Cardiac muscle cell (in vitro differentiated cells and primary cell): ENCODE measurements at regions not wholly inside any gene's neighbourhood (a gene's known extent, or its start where the extent isn't known, plus 50 kb on each side); places are given as distances from the start of the nearest gene placed in this dataset.

ENCODE experiments used
- DNase-seq, 2 donors: peaks; one replicate each; pipeline versions ENCODE4 v3.0.0 to v3.0.0-alpha.2; 2010 to 2017; ENCODE audit warnings: low read depth in 1 of 2, low spot score in 1 of 2
- H3K27ac ChIP-seq: fragments of 200-600 bp; sonication (generic); 2 replicates; pipeline ENCODE4 v1.5.1; 2016
- H3K27me3 ChIP-seq: fragments of 200-600 bp; sonication (generic); 2 replicates; pipeline ENCODE4 v1.6.0; 2016; ENCODE audit warnings: control low read depth
- H3K36me3 ChIP-seq: fragments of 200-600 bp; sonication (generic); 2 replicates; pipeline ENCODE4 v1.5.1; 2016; ENCODE audit warnings: control low read depth
- H3K4me1 ChIP-seq: fragments of 200-600 bp; sonication (generic); 2 replicates; pipeline ENCODE4 v1.8.1; 2017; ENCODE audit warnings: low read depth, mild to moderate bottlenecking, mixed run types
- H3K4me3 ChIP-seq: fragments of 200-600 bp; sonication (generic); 2 replicates; pipeline ENCODE4 v1.5.1; 2016; ENCODE audit warnings: mild to moderate bottlenecking
- H3K9me3 ChIP-seq: fragments of 200-600 bp; sonication (generic); 2 replicates; pipeline ENCODE4 v1.5.1; 2017; ENCODE audit warnings: low read depth, mild to moderate bottlenecking, control low read depth
- CTCF ChIP-seq: IDR thresholded peaks from 2 replicates; pipeline ENCODE4 v1.5.1; 2012; ENCODE audit warnings: low read depth, mild to moderate bottlenecking, low read length

- TF ChIP-seq CTCF = no peak
- Histone ChIP-seq H3K27ac (no peak overlapping the region), H3K9me3 (no peaks in the 10 kb centered on the region), H3K4me1 (no peaks in the 10 kb centered on the region), H3K36me3 (no peaks in the 10 kb centered on the region), H3K4me3 (no peak overlapping the region), H3K27me3 (no peaks in the 10 kb centered on the region)
- DNase-seq = no peak
Measured at GRCh38 chr20:39302312-39302711, 340.2 kb downstream of the DHX35 start.

GRCh38 chr20:39299783-39300182 lies 337.6 kb downstream of the DHX35 start:
- Histone ChIP-seq H3K9me3 (no peaks in the 10 kb centered on the region), H3K36me3 (no peaks in the 10 kb centered on the region), H3K4me3 (no peak overlapping the region), H3K4me1 (no peaks in the 10 kb centered on the region), H3K27ac (no peak overlapping the region), H3K27me3 (no peaks in the 10 kb centered on the region)
- TF ChIP-seq CTCF = no peak
- DNase-seq = no peak

GRCh38 chr20:39298571-39299506 lies 336.7 kb downstream of the DHX35 start:
- no peaks in the 10 kb centered on the region for H3K27me3 ChIP-seq
- TF ChIP-seq CTCF = no peak
- no peak overlapping the region for H3K27ac ChIP-seq
- H3K36me3 ChIP-seq = no peaks in the 10 kb centered on the region
- no peak for DNase-seq
- H3K4me3 ChIP-seq = no peak overlapping the region
- H3K9me3 ChIP-seq = no peaks in the 10 kb centered on the region
- H3K4me1 ChIP-seq = no peaks in the 10 kb centered on the region

GRCh38 chr20:39298121-39298520 lies 336.0 kb downstream of the DHX35 start:
- H3K27me3 ChIP-seq = no peaks in the 10 kb centered on the region
- no peaks in the 10 kb centered on the region for H3K4me1 ChIP-seq
- DNase-seq = no peak
- no peaks in the 10 kb centered on the region for H3K9me3 ChIP-seq
- H3K27ac ChIP-seq = no peak overlapping the region
- H3K4me3 ChIP-seq = no peak overlapping the region
- no peak for TF ChIP-seq CTCF
- no peaks in the 10 kb centered on the region for H3K36me3 ChIP-seq

- no peaks in the 10 kb centered on the region for H3K27me3 ChIP-seq
- H3K36me3 ChIP-seq = no peaks in the 10 kb centered on the region
- H3K4me1 ChIP-seq = no peaks in the 10 kb centered on the region
- no peaks in the 10 kb centered on the region for H3K9me3 ChIP-seq
- no peak overlapping the region for H3K27ac ChIP-seq
- no peak for DNase-seq
- no peak for TF ChIP-seq CTCF
- no peak overlapping the region for H3K4me3 ChIP-seq
Measured at GRCh38 chr20:39295301-39295700, 333.2 kb downstream of the DHX35 start.
